ENCODE measurements at regions not wholly inside any gene's neighbourhood (a gene's known extent, or its start where the extent isn't known, plus 50 kb on each side); places are given as distances from the start of the nearest gene placed in this dataset.

- ATAC-seq, result no peak
- 92 to 97% (median 95%) methylated on average over 2 of the region's 2 CpGs for WGBS, 4 donors
- no peak for TF ChIP-seq POLR2A (IDR thresholded peaks at IDR 0.05)
- TF ChIP-seq, protein P1, sequence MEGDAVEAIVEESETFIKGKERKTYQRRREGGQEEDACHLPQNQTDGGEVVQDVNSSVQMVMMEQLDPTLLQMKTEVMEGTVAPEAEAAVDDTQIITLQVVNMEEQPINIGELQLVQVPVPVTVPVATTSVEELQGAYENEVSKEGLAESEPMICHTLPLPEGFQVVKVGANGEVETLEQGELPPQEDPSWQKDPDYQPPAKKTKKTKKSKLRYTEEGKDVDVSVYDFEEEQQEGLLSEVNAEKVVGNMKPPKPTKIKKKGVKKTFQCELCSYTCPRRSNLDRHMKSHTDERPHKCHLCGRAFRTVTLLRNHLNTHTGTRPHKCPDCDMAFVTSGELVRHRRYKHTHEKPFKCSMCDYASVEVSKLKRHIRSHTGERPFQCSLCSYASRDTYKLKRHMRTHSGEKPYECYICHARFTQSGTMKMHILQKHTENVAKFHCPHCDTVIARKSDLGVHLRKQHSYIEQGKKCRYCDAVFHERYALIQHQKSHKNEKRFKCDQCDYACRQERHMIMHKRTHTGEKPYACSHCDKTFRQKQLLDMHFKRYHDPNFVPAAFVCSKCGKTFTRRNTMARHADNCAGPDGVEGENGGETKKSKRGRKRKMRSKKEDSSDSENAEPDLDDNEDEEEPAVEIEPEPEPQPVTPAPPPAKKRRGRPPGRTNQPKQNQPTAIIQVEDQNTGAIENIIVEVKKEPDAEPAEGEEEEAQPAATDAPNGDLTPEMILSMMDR (IDR thresholded peaks at IDR 0.05), result no peak
These were observed 167.9 kb downstream of the AREG start for GRCh38 chr4:74612837-74613236.

GRCh38 chr4:74613266-74613665 lies 168.3 kb downstream of the AREG start:
- intact Hi-C loops (cut with DNase I), result loop anchor here in 1 of 10 donors (5.0 kb wide), 1 partner anchor 81 kb away; no protein-coding TSS in a partner anchor
- no peak for ATAC-seq
- TF ChIP-seq, protein P1 (IDR thresholded peaks at IDR 0.05), result no peak
- TF ChIP-seq POLR2A (IDR thresholded peaks at IDR 0.05), result no peak
- H3K4me3 ChIP-seq, result no peak overlapping the region
- H3K36me3 ChIP-seq, result no peaks in the 10 kb centered on the region
- H3K9me3 ChIP-seq, result peaks cover 0 to 9% (median 0%) of the 10 kb centered on the region in 12 donors
- DNase-seq, result no peak
- WGBS, 4 donors, result 76 to 92% (median 80%) methylated on average over 2 of the region's 2 CpGs
- H3K27me3 ChIP-seq, result no peaks in the 10 kb centered on the region
- H3K4me1 ChIP-seq, result peaks cover 0 to 5% (median 0%) of the 10 kb centered on the region in 12 donors
- no peak overlapping the region for H3K27ac ChIP-seq

More at GRCh38 chr4:74612837-74613236, 167.9 kb downstream of the AREG start:
- Histone ChIP-seq H3K36me3 (no peaks in the 10 kb centered on the region), H3K27ac (no peak overlapping the region), H3K4me3 (no peak overlapping the region), H3K9me3 (peaks cover 0 to 9% (median 0%) of the 10 kb centered on the region in 12 donors), H3K4me1 (peaks cover 0 to 5% (median 0%) of the 10 kb centered on the region in 12 donors), H3K27me3 (no peaks in the 10 kb centered on the region)
- DNase-seq, result no peak
- intact Hi-C loops (cut with DNase I), result loop anchor here in 1 of 10 donors (5.0 kb wide), 1 partner anchor 81 kb away; no protein-coding TSS in a partner anchor

- TF ChIP-seq, protein P1 (IDR thresholded peaks at IDR 0.05), result no peak
- TF ChIP-seq POLR2A (IDR thresholded peaks at IDR 0.05), result no peak
- Histone ChIP-seq H3K4me1 (peaks cover 0 to 6% (median under 1%) of the 10 kb centered on the region in 12 donors), H3K27ac (no peak overlapping the region), H3K27me3 (no peaks in the 10 kb centered on the region), H3K9me3 (peaks cover 0 to 9% (median 0%) of the 10 kb centered on the region in 12 donors), H3K4me3 (no peak overlapping the region), H3K36me3 (no peaks in the 10 kb centered on the region)
- intact Hi-C loops (cut with DNase I), result no loop called here
- no peak for DNase-seq
- 62 to 74% (median 70%) methylated on average over 2 of the region's 2 CpGs for WGBS, 4 donors
- no peak for ATAC-seq
These were observed 170.5 kb downstream of the AREG start for GRCh38 chr4:74615411-74615810.

DNA sequence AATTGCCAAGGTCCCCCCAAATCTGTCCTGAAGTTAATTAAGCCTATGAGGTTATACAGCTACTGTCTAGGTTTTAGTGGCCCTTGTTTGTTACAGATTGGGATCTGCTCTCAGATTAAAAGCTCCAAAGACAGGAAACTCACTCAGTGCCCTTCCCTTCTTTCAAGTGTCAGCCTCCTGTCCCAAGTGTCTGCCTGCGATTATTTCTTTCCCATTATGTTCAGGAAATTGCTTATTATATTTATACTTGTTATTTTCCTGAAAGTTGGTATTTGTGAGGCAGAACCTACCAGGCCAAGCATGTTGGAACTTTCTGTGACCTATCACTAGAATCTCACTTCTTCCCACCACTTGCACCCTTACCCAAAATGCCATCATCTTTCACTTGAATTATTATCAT lies 173.2 kb downstream of the AREG start:
- intact Hi-C loops (cut with DNase I), result no loop called here
- no peak overlapping the region for H3K4me3 ChIP-seq
- no peak for DNase-seq
- TF ChIP-seq, protein P1 (IDR thresholded peaks at IDR 0.05), result no peak
- no peak for TF ChIP-seq POLR2A (IDR thresholded peaks at IDR 0.05)
- peaks cover 0 to 9% (median 0%) of the 10 kb centered on the region in 12 donors for H3K9me3 ChIP-seq
- H3K4me1 ChIP-seq, result peaks cover 0 to 8% (median 3%) of the 10 kb centered on the region in 12 donors
- no peaks in the 10 kb centered on the region for H3K27me3 ChIP-seq
- H3K27ac ChIP-seq, result no peak overlapping the region
- ATAC-seq, result no peak
- WGBS, 4 donors, result 41 to 81% (median 62%) methylated on average over 1 of the region's 1 CpG
- H3K36me3 ChIP-seq, result no peaks in the 10 kb centered on the region

All from heart left ventricle (tissue), 16 donors.